HG03139 (cell line): ENCODE measurements at regions not wholly inside any gene's neighbourhood (a gene's known extent, or its start where the extent isn't known, plus 50 kb on each side); places are given as distances from the start of the nearest gene placed in this dataset.
"Not testable (repeated sequence)": the region's sequence is repeated elsewhere in the genome, so short reads cannot be mapped to it uniquely, and the experiment has no call there.

Experiments used
- ATAC-seq: cut with Tn5 transposase; IDR thresholded peaks from one replicate; pipeline ENCODE4 v1.9.1; 2021; ENCODE audit not compliant: unreplicated experiment

GRCh38 chr2:104904889-104905288 lies 51.0 kb downstream of the POU3F3 start:
- ATAC-seq = no peak

GRCh38 chr2:104909317-104909716 lies 55.4 kb downstream of the POU3F3 start:
- no peak for ATAC-seq

DNA sequence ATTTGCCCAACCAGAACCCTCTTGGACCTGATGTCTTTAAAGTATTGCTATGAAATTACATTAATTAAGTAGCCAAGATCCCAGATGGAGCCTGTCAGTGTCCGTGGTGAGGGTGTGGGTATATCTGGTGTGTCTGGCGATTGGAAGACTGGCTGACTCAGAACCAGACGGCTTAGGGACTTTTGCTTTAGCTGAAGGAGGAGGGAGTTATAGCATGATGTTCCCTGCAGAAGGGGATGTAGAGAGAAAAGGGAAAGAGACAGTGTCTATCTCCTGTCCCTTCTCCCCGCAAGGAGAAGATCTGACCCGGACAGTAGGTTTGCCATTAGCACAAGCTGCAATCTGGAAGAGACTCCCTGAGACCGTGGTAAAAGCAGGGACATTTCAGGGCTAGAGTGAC lies 60.6 kb downstream of the POU3F3 start:
- no peak for ATAC-seq

- ATAC-seq = no peak
These were observed 61.3 kb downstream of the POU3F3 start for GRCh38 chr2:104915107-104915793.

DNA sequence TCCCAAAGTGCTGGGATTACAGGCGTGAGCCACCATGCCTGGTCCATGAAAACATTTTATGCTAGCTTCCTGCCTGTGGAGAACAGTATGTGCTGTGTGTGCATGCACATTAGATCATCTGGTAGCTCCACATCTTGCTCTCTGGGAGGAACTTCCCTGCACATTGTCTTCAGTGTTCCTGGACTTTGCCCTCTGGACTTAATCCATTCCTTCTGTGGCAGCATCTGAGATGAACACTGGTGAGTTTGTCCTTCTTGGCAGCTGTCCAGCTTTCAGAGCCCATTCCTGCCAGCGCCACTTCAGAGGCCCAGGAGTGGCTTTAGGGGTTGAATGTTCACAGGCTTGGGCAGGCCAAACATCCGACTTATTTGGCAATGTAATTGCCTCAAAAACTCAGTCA lies 65.2 kb downstream of the POU3F3 start:
- ATAC-seq = no peak

- no peak for ATAC-seq
These were observed 69.8 kb downstream of the POU3F3 start for GRCh38 chr2:104923665-104924064.

- ATAC-seq = no peak
These were observed 75.7 kb downstream of the POU3F3 start for GRCh38 chr2:104929663-104930062.

DNA sequence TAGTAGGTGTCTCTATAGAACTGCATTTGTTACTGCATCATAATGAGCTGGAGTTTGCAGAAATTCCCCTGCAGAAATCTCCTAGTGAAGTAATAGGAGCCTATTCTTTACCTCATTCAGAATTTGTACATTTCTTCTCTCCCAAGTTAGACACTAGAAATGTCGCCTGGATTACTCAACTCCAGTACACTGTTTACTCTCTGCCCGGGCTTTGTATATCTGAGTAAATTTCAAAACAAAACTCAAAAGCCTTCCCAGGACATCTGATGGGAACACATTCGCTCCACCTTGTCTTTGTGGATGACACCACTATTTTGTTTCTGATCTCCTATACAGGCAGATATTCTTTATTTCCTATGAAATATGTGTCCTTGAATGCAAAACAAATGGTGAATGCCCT lies 76.8 kb downstream of the POU3F3 start:
- ATAC-seq = no peak

GRCh38 chr2:104932243-104932642 lies 78.3 kb downstream of the POU3F3 start:
- no peak for ATAC-seq

DNA sequence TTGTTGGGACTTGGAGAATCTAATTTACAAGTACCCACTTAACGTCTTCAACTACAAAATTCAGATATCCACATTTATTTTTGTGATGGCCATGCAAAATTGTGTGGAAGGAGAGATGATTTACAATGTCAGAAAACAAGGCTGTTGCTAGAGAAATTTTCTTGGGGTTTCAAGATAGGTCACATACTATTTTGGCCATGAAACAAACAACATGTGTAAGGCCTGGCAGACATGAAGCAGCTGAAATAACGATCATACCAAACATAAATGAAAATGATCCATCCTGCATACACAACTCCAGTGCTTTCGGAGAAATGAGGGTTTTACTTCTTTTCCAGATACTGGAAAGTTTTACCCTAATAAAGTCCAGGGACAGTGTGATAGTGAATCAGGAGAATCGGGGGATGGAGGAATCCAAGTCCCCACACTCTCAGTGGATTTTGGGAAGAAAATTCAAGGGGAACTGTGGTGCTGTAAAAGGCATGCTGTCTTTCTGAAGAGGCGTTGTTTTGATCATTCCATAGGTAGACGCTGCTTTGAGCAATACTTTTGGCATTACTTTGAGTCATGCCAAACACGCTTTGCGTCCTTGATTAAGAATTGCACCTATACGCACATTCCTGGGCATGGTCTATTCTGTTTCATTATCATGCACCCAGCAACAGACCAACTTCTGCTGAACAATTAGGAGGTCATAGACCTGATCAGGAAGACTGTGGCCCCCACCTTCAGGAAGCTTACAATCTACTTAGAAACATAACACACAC lies 79.4 kb downstream of the POU3F3 start:
- no peak for ATAC-seq

DNA sequence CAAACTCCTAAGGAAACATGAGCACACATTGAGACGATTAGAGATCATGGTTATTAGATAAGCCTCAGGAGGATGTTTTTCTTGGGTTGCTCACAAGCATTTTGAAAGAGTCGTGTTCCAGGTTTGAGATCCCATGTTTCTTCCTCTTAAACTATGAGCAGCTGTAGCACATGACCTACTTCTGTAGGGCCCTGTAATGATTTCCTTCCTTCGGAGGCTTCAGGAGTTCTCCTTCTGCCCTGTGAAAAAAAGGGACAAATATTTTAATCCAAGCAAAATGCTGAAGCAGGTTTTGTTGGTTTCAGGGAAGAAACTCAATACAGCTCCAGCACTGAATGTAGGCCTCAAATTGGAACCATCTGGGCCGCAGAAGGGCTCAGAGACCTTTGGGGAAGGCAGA lies 82.6 kb downstream of the POU3F3 start:
- ATAC-seq = no peak

- peak; percentile 80 for ATAC-seq
These were observed 84.5 kb downstream of the POU3F3 start for GRCh38 chr2:104938231-104938941.

- no peak for ATAC-seq
These were observed 85.8 kb downstream of the POU3F3 start for GRCh38 chr2:104939570-104940217.

DNA sequence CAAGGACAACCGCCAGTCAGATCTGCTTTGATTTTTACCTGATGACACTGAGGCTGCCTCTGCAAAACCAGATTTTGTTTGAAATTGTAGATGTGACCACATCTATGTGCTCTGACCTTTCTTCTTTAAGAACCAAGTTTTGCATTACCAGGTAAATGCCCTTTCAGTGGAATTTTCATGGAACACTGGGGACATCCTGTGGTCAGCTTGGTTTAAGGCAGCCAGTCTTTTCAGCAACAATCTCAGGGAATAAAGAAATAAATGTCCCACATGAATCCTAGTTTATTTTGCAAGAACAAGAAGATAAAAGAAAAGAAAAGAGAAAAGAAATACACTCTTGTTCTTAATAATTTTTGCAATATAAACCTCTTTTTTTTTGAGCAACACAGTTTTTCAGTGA lies 90.6 kb downstream of the POU3F3 start:
- no peak for ATAC-seq

GRCh38 chr2:104945121-104945520 lies 91.2 kb downstream of the POU3F3 start:
- ATAC-seq = no peak

DNA sequence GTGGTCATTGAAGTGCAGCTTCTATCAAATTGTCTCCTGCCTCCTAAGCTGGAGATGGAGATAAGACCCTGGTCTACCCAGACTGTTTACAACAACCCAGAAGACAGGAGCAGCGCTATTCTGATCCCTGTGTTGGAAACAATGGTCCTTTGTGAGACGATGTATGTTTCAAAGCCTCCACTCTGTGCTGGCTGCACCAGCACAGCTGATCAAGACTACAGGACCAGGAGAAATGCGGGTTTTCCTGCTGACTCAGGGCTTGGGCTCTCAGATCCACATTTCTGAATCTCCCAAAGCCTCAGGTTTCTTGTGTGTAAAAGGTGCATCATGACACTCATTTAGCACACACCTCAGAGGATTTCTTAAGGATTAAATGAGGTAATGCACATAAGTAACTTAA lies 92.0 kb downstream of the POU3F3 start:
- no peak for ATAC-seq

DNA sequence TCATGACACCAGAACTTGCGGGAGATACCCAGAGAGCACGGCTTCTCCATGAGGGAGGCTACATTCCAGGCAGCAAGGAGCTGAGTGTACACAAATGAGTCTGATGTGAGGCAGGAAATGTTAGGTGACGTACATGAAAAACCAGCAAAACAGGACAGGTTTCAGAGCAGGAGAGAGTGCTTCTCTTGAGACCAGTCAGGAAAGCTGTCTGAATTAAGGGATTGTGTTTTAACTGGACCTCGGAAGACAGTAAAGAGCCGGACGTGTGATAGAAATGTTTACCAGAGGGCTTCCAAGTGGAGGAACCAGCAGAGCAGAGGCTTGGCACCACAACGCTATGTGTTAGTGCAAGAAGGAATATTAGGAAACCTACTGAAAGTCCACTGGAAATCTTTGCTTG lies 90.4 kb upstream of the MRPS9 start:
- not testable (repeated sequence) for ATAC-seq

GRCh38 chr2:104952976-104953375 lies 84.9 kb upstream of the MRPS9 start:
- no peak for ATAC-seq

DNA sequence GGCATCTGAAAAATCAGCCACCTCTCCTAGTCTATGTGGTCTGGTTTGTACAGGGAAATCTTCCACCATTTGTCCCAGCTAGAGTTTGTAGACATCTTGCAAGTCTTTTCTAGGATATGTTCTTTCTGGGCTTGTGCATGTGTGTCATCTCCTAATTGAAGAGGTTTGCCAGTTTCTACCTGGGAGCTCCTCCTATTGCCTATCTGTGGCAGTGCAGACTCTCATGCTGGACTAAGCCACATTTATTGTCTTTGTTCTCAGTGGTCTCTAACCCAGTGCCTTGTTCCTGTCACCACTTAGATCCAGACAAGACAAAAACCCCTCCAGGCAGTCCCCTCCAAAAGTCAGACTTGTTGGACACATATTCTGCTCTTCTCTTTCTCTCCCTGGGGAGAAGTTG lies 72.0 kb upstream of the MRPS9 start:
- ATAC-seq = no peak

DNA sequence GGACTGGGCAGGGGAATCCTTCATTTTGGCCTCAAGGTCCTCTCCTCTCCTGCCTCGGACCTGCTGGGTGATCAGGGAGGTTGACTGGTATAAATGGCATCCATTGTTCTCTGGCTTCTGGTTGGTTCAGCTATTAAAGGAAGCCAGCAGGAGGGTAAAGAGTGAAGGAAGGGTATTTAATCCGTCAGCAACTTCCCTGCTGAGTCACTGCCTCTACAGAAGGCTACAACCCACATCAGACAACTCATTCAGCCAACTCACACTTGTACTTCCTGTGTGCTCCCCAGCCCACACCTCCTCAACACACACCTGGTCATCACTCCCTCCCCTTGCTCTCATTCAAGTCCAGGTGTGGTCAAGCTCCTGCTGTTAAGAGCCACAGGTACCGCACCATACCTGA lies 68.3 kb upstream of the MRPS9 start:
- no peak for ATAC-seq

DNA sequence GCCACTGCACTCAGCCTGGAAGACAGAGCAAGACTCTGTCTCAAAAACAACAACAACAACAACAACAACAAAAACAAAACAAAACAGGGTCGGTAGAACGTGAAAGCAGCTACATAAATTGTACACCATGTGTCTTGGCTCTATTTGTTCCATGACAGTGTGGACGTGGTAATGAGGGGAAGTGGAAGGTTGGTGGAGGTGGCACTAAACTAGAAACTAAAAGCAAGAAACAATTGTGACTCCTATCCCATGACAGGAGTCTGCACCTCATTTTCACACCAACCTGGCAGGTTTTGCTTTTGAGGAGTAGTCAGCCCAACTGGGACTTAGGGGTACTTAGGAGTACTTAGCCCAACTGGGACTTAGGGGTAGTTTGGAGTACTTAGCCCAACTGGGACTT lies 62.5 kb upstream of the MRPS9 start:
- no peak for ATAC-seq

DNA sequence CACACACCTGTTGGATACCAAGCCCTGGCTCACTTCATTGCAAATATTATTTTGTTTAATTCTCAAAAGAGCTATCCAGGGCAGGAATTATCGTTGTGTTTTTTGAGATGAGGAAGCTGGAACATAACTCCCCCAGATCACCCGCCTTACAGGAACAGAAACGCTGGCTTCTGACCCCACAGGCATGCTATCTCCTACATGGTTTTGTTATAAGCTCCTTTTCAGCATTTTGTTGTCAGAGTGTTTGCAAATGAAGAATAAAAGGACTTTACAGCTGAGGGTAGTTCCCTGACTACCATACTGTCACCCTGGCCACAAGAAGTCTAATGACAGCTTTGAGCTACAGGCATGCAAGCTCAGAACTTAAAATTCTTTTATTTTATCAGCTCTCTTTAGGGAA lies 62.0 kb upstream of the MRPS9 start:
- ATAC-seq = no peak
